ENCODE measurements at regions not wholly inside any gene's neighbourhood (a gene's known extent, or its start where the extent isn't known, plus 50 kb on each side); places are given as distances from the start of the nearest gene placed in this dataset.

- no peak for TF ChIP-seq CTCF (conservative IDR thresholded peaks at IDR 0.05 in 1 of 2, IDR thresholded peaks at IDR 0.05 in 1 of 2; ENCODE audit: low read depth in 1 of 2, low read length in 2 of 2)
- TF ChIP-seq EZH2 (IDR thresholded peaks at IDR 0.05; ENCODE audit: low read length, missing control alignments), result no peak
Observed at GRCh38 chr16:73311857-73312723, 264.2 kb upstream of the ZFHX3 start.

Measured in fibroblast of lung (primary cell).